Common myeloid progenitor, CD34-positive (primary cell): ENCODE measurements at regions not wholly inside any gene's neighbourhood (a gene's known extent, or its start where the extent isn't known, plus 50 kb on each side); places are given as distances from the start of the nearest gene placed in this dataset.

Experiments
- CTCF ChIA-PET: fragments of 350-600 bp; sonication (Branson Sonifier 250); formaldehyde crosslinking; loops from one replicate; lab custom pipeline; 2021; ENCODE audit warnings: antibody characterized with exemption; lab: Charles Lee
- POLR2A ChIA-PET: fragments of 350-600 bp; sonication (Branson Sonifier 250); formaldehyde crosslinking; loops from one replicate; lab custom pipeline; 2021; ENCODE audit warnings: antibody characterized with exemption; lab: Charles Lee
- DNase-seq, 3 donors: peaks; one replicate each; pipeline versions ENCODE4 v3.0.0 to v3.0.0-alpha.2; 2013
- H3K27ac ChIP-seq, 2 experiments: 1 replicate in 1 of 2; 2 replicates in 1 of 2; pipeline ENCODE4 v1.7.0; 2013; ENCODE audit warnings: inconsistent platforms in 2 of 2, low read length in 2 of 2, mild to moderate bottlenecking in 2 of 2, low read depth in 1 of 2, moderate library complexity in 1 of 2; ENCODE audit not compliant: severe bottlenecking in 2 of 2, insufficient read depth in 1 of 2, poor library complexity in 1 of 2
- H3K27me3 ChIP-seq, 5 experiments: replicated peaks in 2 of 5; 1 replicate in 3 of 5; 2 replicates in 2 of 5; pipeline versions ENCODE4 v1.6.1 to v1.7.0; 2013; ENCODE audit warnings: low read length in 4 of 5, mild to moderate bottlenecking in 2 of 5, moderate library complexity in 2 of 5, inconsistent platforms in 1 of 5; ENCODE audit not compliant: insufficient read depth in 5 of 5, control insufficient read depth in 4 of 5
- H3K36me3 ChIP-seq, 4 experiments: 1 replicate in 2 of 4; 2 replicates in 2 of 4; pipeline versions ENCODE4 v1.6.1 to v1.7.0; 2013; ENCODE audit warnings: low read length in 3 of 4, control low read depth in 1 of 4, mild to moderate bottlenecking in 1 of 4; ENCODE audit not compliant: control insufficient read depth in 4 of 4, insufficient read depth in 4 of 4
- H3K4me1 ChIP-seq, 4 experiments: 1 replicate in 3 of 4; 2 replicates in 1 of 4; pipeline versions ENCODE4 v1.6.1 to v1.7.1; 2013; ENCODE audit warnings: low read length in 3 of 4, mild to moderate bottlenecking in 3 of 4, control low read depth in 1 of 4, inconsistent platforms in 1 of 4, moderate library complexity in 1 of 4; ENCODE audit not compliant: control insufficient read depth in 4 of 4, insufficient read depth in 4 of 4; ENCODE audit errors: control extremely low read depth in 1 of 4
- H3K4me3 ChIP-seq, 7 experiments: 1 replicate in 4 of 7; 2 replicates in 3 of 7; pipeline versions ENCODE4 v1.5.1 to v1.7.0; 2013; ENCODE audit warnings: mild to moderate bottlenecking in 7 of 7, low read length in 6 of 7, moderate library complexity in 6 of 7, inconsistent platforms in 2 of 7, low read depth in 2 of 7, control low read depth in 1 of 7; ENCODE audit not compliant: insufficient read depth in 4 of 7, control insufficient read depth in 1 of 7; ENCODE audit errors: extremely low read depth in 1 of 7
- H3K9me3 ChIP-seq, 5 experiments: 1 replicate in 4 of 5; 2 replicates in 1 of 5; pipeline versions ENCODE4 v1.6.1 to v1.7.1; 2013; ENCODE audit warnings: low read length in 4 of 5, mild to moderate bottlenecking in 2 of 5, inconsistent platforms in 1 of 5, low read depth in 1 of 5, moderate library complexity in 1 of 5; ENCODE audit not compliant: control insufficient read depth in 4 of 5, insufficient read depth in 2 of 5; ENCODE audit errors: control extremely low read depth in 1 of 5
- WGBS: methylation state at CpG from one replicate; pipeline ENCODE4 v1.1.5; 2013; ENCODE audit not compliant: insufficient coverage; 5-methylcytosine and 5-hydroxymethylcytosine counted together

DNA sequence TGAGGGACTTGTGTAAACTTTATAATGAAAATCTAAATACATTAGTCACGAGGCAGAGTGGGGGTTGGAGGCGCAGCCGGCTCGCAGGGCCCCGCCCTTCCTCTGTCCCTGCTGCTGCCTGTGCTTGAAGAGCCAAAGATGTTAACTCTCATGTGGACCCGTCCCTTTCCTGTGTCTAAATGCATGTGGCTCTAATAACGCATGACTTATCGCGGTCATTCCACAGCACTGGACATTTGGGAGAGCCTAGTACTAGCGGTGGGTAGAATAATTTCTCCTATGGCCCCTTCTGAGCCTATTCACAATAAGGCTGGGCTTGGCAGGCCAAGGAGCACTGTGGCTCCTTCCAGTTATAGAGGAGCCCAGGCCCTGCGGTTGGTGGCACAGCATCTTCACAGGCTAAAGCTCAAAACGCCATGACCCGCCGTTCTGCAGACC, 82.3 kb upstream of the SIMC1 start:
- H3K4me3 ChIP-seq: no peak overlapping the region
- no peaks in the 10 kb centered on the region for H3K9me3 ChIP-seq
- peaks cover 2 to 21% (median 8%) of the 10 kb centered on the region in 5 experiments for H3K27me3 ChIP-seq
- POLR2A ChIA-PET: interaction anchor here (0.6 kb wide), 1 partner anchor 9 kb away, joined by 3 read pairs; no protein-coding TSS in a partner anchor
- no peak for DNase-seq
- H3K4me1 ChIP-seq: no peaks in the 10 kb centered on the region
- no peak overlapping the region for H3K27ac ChIP-seq
- no peaks in the 10 kb centered on the region for H3K36me3 ChIP-seq
- WGBS: 87% methylated on average over 13 of the region's 14 CpGs
- CTCF ChIA-PET: no interaction called here

DNA sequence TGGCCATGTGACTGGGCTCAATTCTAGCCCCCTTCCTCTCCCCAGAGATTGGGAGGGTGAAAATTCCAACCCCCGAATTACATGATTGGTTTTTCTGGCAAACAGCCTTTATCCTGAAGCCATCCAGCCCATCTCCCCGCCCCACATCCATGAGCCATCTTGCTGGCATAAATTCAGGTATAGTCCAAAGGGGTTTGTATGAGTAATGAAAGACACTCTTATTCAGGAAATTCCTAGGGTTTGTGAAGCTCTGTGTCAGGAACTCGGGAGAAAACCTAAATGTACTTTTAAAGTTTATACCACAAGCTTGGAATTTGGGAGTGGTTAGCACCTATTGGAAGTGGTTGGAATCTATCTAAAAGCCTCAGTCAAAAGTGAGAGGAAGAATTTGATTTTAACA, 80.6 kb upstream of the SIMC1 start:
- H3K4me3 ChIP-seq: no peak overlapping the region
- no peaks in the 10 kb centered on the region for H3K36me3 ChIP-seq
- H3K27me3 ChIP-seq: peaks cover 2 to 17% (median 6%) of the 10 kb centered on the region in 5 experiments
- no peak overlapping the region for H3K27ac ChIP-seq
- no peaks in the 10 kb centered on the region for H3K9me3 ChIP-seq
- ChIA-PET POLR2A (no interaction called here), CTCF (no interaction called here)
- 100% methylated on average over 1 of the region's 3 CpGs for WGBS
- no peak for DNase-seq
- no peaks in the 10 kb centered on the region for H3K4me1 ChIP-seq

DNA sequence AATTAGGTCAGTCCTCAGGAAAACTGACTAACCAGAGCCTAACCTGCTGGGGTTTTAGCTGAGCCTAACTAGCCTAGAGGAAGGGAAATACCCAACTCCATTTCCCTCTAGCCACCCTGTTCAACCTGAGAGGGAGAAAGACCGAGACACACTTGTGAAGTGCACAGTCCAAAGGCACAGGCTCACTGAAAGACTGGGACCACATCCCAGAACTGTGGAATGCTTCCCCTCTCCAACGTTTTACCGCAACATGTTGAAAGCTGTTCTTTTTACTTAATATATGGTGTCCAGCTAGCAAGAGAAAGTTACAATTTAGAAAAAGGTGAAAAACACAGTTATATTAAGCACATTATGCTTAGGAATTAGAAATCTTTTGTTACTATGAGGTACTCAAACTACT, 76.8 kb upstream of the SIMC1 start:
- Histone ChIP-seq H3K4me3 (no peak overlapping the region), H3K36me3 (no peaks in the 10 kb centered on the region), H3K4me1 (no peaks in the 10 kb centered on the region), H3K27me3 (peaks cover 3 to 22% (median 9%) of the 10 kb centered on the region in 5 experiments), H3K9me3 (peaks cover 0 to 1% (median 0%) of the 10 kb centered on the region in 5 experiments), H3K27ac (no peak overlapping the region)
- no peak for DNase-seq
- no CpG with 5 or more reads among the region's 3 CpGs for WGBS
- ChIA-PET CTCF (no interaction called here), POLR2A (no interaction called here)

GRCh38 chr5:176162198-176162597, 76.0 kb upstream of the SIMC1 start:
- Histone ChIP-seq H3K9me3 (peaks cover 0 to 1% (median 0%) of the 10 kb centered on the region in 5 experiments), H3K4me1 (no peaks in the 10 kb centered on the region), H3K27me3 (peaks cover 4 to 22% (median 8%) of the 10 kb centered on the region in 5 experiments), H3K36me3 (no peaks in the 10 kb centered on the region), H3K27ac (no peak overlapping the region), H3K4me3 (no peak overlapping the region)
- CTCF ChIA-PET: no interaction called here
- DNase-seq: no peak
- WGBS: 100% methylated on average over 1 of the region's 3 CpGs
- POLR2A ChIA-PET: no interaction called here

- CTCF ChIA-PET: no interaction called here
- POLR2A ChIA-PET: no interaction called here
- Histone ChIP-seq H3K36me3 (no peaks in the 10 kb centered on the region), H3K9me3 (peaks cover 0 to 1% (median 0%) of the 10 kb centered on the region in 5 experiments), H3K27ac (no peak overlapping the region), H3K27me3 (peaks cover 4 to 20% (median 8%) of the 10 kb centered on the region in 5 experiments), H3K4me3 (no peak overlapping the region), H3K4me1 (no peaks in the 10 kb centered on the region)
- no peak for DNase-seq
- no CpG with 5 or more reads among the region's 4 CpGs for WGBS
Observed at GRCh38 chr5:176162888-176163287, 75.3 kb upstream of the SIMC1 start.

DNA sequence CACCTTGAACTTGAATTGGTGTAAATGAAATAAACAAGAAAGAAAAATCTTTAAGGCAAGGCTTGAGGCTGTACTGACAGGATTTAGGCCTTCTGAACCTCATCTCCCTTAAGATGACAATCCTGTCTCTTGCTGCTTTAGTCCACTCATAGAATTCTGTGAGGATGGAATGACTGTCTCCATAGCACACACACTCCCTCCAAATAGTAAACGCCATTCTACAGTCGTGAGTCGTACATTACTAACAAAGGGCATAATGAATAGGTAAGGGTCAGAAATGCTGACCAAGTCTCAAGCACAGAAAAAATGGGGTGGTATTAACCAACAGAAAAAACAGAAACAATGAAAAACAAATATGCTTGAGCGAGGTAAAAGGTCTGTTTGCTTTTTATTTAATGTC, 71.8 kb upstream of the SIMC1 start:
- H3K27ac ChIP-seq: no peak overlapping the region
- H3K4me1 ChIP-seq: no peaks in the 10 kb centered on the region
- POLR2A ChIA-PET: no interaction called here
- no peak overlapping the region for H3K4me3 ChIP-seq
- CTCF ChIA-PET: no interaction called here
- WGBS: 80% methylated on average over 1 of the region's 4 CpGs
- no peak for DNase-seq
- peaks cover 0 to 1% (median 0%) of the 10 kb centered on the region in 5 experiments for H3K9me3 ChIP-seq
- peaks cover 2 to 19% (median 12%) of the 10 kb centered on the region in 5 experiments for H3K27me3 ChIP-seq
- H3K36me3 ChIP-seq: no peaks in the 10 kb centered on the region

- CTCF ChIA-PET: no interaction called here
- WGBS: 56% methylated on average over 6 of the region's 6 CpGs
- Histone ChIP-seq H3K4me3 (no peak overlapping the region), H3K36me3 (no peaks in the 10 kb centered on the region), H3K27me3 (peaks cover 2 to 15% (median 12%) of the 10 kb centered on the region in 5 experiments), H3K27ac (no peak overlapping the region), H3K9me3 (peaks cover 0 to 1% (median 0%) of the 10 kb centered on the region in 5 experiments), H3K4me1 (no peaks in the 10 kb centered on the region)
- DNase-seq: no peak
- POLR2A ChIA-PET: no interaction called here
Observed at GRCh38 chr5:176167800-176168199, 70.4 kb upstream of the SIMC1 start.
